GM23338 (cell line): ENCODE measurements at regions not wholly inside any gene's neighbourhood (a gene's known extent, or its start where the extent isn't known, plus 50 kb on each side); places are given as distances from the start of the nearest gene placed in this dataset.

Experiments used
- ATAC-seq: fragments of 200-7000 bp; cut with Tn5 transposase; 3 replicates; pipeline ENCODE4 v1.9.1; 2020
- DNase-seq: peaks from one replicate; pipeline ENCODE4 v3.0.0-alpha.2; 2015; ENCODE audit warnings: low spot score
- H2AFZ ChIP-seq: fragments of 200-600 bp; sonication (generic); 2 replicates; pipeline ENCODE4 v1.8.0; 2016; ENCODE audit warnings: antibody characterized with exemption, mild to moderate bottlenecking, moderate library complexity
- H3F3A ChIP-seq: fragments of 200-600 bp; sonication (generic); replicated peaks from 2 replicates; pipeline ENCODE4 v1.8.0; 2017; ENCODE audit warnings: antibody characterized with exemption, mixed run types, low read depth
- H3K27ac ChIP-seq: fragments of 200-600 bp; sonication (generic); 2 replicates; pipeline ENCODE4 v1.6.1; 2016; ENCODE audit warnings: low read depth
- H3K27me3 ChIP-seq: fragments of 200-600 bp; sonication (generic); 2 replicates; pipeline ENCODE4 v1.8.0; 2016; ENCODE audit warnings: mild to moderate bottlenecking, mixed run types, moderate library complexity; ENCODE audit not compliant: insufficient read depth
- H3K36me3 ChIP-seq: fragments of 200-600 bp; sonication (generic); 2 replicates; pipeline ENCODE4 v1.8.0; 2016; ENCODE audit warnings: mild to moderate bottlenecking; ENCODE audit not compliant: insufficient read depth
- H3K4me1 ChIP-seq: fragments of 200-600 bp; sonication (generic); 2 replicates; pipeline ENCODE4 v1.8.0; 2016; ENCODE audit warnings: mild to moderate bottlenecking, moderate library complexity; ENCODE audit not compliant: insufficient read depth
- H3K4me2 ChIP-seq: fragments of 200-600 bp; sonication (generic); 2 replicates; pipeline ENCODE4 v1.7.1; 2017; ENCODE audit warnings: mixed run types
- H3K4me3 ChIP-seq: fragments of 200-600 bp; sonication (generic); 2 replicates; pipeline ENCODE4 v1.6.1; 2016; ENCODE audit warnings: mixed run types
- H3K79me2 ChIP-seq: fragments of 200-600 bp; sonication (generic); replicated peaks from 2 replicates; pipeline ENCODE4 v1.8.0; 2017; ENCODE audit warnings: mild to moderate bottlenecking; ENCODE audit not compliant: insufficient read depth
- H3K9me2 ChIP-seq: fragments of 200-600 bp; sonication (generic); 2 replicates; pipeline ENCODE4 v1.8.0; 2017; ENCODE audit not compliant: insufficient read depth
- H4K20me1 ChIP-seq: fragments of 200-600 bp; sonication (generic); replicated peaks from 2 replicates; pipeline ENCODE4 v1.8.0; 2017; ENCODE audit warnings: mild to moderate bottlenecking; ENCODE audit not compliant: insufficient read depth
- H3K27ac Mint-ChIP-seq: 2 replicates; pipeline ENCODE4 v1.8.0; 2020; ENCODE audit warnings: inconsistent platforms, mild to moderate bottlenecking, moderate library complexity, mixed read lengths
- H3K27me3 Mint-ChIP-seq: 3 replicates; pipeline ENCODE4 v1.8.0; 2022; ENCODE audit warnings: low read depth, mild to moderate bottlenecking, moderate library complexity, mixed read lengths, inconsistent platforms; ENCODE audit not compliant: insufficient read depth, poor library complexity
- H3K36me3 Mint-ChIP-seq: 3 replicates; pipeline ENCODE4 v1.8.0; 2021; ENCODE audit warnings: low read depth, mild to moderate bottlenecking, inconsistent platforms, moderate library complexity, mixed read lengths
- H3K4me1 Mint-ChIP-seq: 3 replicates; pipeline ENCODE4 v1.8.0; 2020; ENCODE audit warnings: mild to moderate bottlenecking, inconsistent platforms, mixed read lengths
- H3K4me3 Mint-ChIP-seq: 3 replicates; pipeline ENCODE4 v1.8.0; 2021; ENCODE audit warnings: moderate library complexity, mild to moderate bottlenecking, inconsistent platforms, mixed read lengths
- H3K9me3 Mint-ChIP-seq: 3 replicates; pipeline ENCODE4 v1.8.0; 2020; ENCODE audit warnings: moderate library complexity, mild to moderate bottlenecking, inconsistent platforms, mixed read lengths
- CREB1 ChIP-seq: fragments of 250-450 bp; sonication (Bioruptor Pico); IDR thresholded peaks from 2 replicates; pipeline ENCODE4 v1.5.0; 2020; ENCODE audit warnings: low read depth, mild to moderate bottlenecking, moderate library complexity
- CTCF ChIP-seq, 2 experiments: fragments of 200-600 bp in 1 of 2; sonication (generic) in 1 of 2; conservative IDR thresholded peaks; 2 replicates each; pipeline versions ENCODE4 v1.5.1 to v1.6.1; 2016 to 2017; ENCODE audit warnings: antibody characterized with exemption in 2 of 2, low read depth in 2 of 2, mild to moderate bottlenecking in 2 of 2, moderate library complexity in 1 of 2
- EZH2 ChIP-seq: fragments of 200-600 bp; sonication (generic); IDR thresholded peaks from one replicate; pipeline ENCODE4 v1.8.0; 2017; ENCODE audit warnings: antibody characterized with exemption, mild to moderate bottlenecking, low read depth; ENCODE audit not compliant: unreplicated experiment
- EZH2phosphoT487 ChIP-seq: fragments of 200-600 bp; sonication (generic); IDR thresholded peaks from one replicate; pipeline ENCODE4 v1.8.1; 2018; ENCODE audit warnings: antibody characterized with exemption; ENCODE audit not compliant: unreplicated experiment
- JUNB ChIP-seq: IDR thresholded peaks from one replicate; pipeline ENCODE4 v1.6.1; 2016; ENCODE audit warnings: antibody characterized with exemption; ENCODE audit not compliant: unreplicated experiment
- POLR2AphosphoS5 ChIP-seq: IDR thresholded peaks from 2 replicates; pipeline ENCODE4 v1.6.1; 2016; ENCODE audit warnings: antibody characterized with exemption, low read depth
- STAT1 ChIP-seq: IDR thresholded peaks from one replicate; pipeline ENCODE4 v1.6.1; 2016; ENCODE audit warnings: antibody characterized with exemption; ENCODE audit not compliant: unreplicated experiment
- ZNF114 ChIP-seq: fragments of 250-450 bp; sonication (Bioruptor Pico); IDR thresholded peaks from 2 replicates; pipeline ENCODE4 v1.5.0; 2020; ENCODE audit warnings: mild to moderate bottlenecking, moderate library complexity
- ZNF331 ChIP-seq: fragments of 250-450 bp; sonication (Bioruptor Pico); IDR thresholded peaks from 2 replicates; pipeline ENCODE4 v1.5.0; 2020; ENCODE audit warnings: low read depth, mild to moderate bottlenecking, moderate library complexity
- TF ChIP-seq, protein P1 (sequence below): IDR thresholded peaks from one replicate; pipeline ENCODE4 v1.6.1; 2018; ENCODE audit warnings: antibody characterized with exemption; ENCODE audit not compliant: unreplicated experiment
- TF ChIP-seq, protein P2 (sequence below): IDR thresholded peaks from 2 replicates; pipeline ENCODE4 v1.6.1; 2016; ENCODE audit warnings: antibody characterized with exemption

GRCh38 chr1:116824631-116825206 is 70.5 kb downstream of the CD2 start:
- ATAC-seq: no peak

DNA sequence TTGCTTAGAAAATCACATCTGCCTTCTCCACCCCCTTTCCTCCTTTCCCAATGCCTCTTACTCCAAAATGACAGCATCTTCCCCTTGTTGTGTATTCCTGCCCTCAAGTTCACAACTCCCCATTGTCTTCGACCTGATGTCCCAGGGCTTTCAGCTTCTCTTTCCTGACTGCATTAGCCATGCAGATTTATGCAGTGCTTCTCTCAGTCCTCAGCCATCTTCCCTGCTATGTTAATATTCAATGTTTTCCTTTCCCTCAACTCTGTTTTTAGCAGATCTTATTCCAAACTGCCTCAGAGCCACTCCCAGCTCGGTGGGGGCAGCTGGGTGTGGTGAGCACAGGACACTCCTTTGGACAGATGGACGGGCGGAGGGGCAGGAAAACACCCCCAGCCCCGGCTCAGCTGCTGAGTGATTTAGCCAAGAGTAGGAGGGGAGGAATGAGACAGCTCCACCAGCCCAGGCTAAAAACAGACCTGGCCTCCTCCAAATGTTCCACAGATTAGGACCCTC is 71.0 kb downstream of the CD2 start:
- H3K27ac Mint-ChIP-seq: no peak overlapping the region
- peaks cover 7% of the 10 kb centered on the region; the same call in 1 of the 2 replicates for H3K9me2 ChIP-seq
- H3K27me3 Mint-ChIP-seq: peaks cover 12% of the 10 kb centered on the region
- H3K79me2 ChIP-seq: no peaks in the 10 kb centered on the region
- H3K4me1 Mint-ChIP-seq: peaks cover 10% of the 10 kb centered on the region
- H3K9me3 Mint-ChIP-seq: no peaks in the 10 kb centered on the region
- H4K20me1 ChIP-seq: no peaks in the 10 kb centered on the region
- ATAC-seq (peak; percentile 50), DNase-seq (peak; percentile 25)
- no peaks in the 10 kb centered on the region for H3K36me3 ChIP-seq
- H3K4me1 ChIP-seq: no peaks in the 10 kb centered on the region
- no peaks in the 10 kb centered on the region for H3K36me3 Mint-ChIP-seq
- no peaks in the 10 kb centered on the region for H3F3A ChIP-seq
- H3K4me3 ChIP-seq: no peak overlapping the region
- H3K4me3 Mint-ChIP-seq: no peak overlapping the region
- H3K4me2 ChIP-seq: no peak overlapping the region
- H3K27ac ChIP-seq: no peak overlapping the region
- H2AFZ ChIP-seq: peak overlapping the region; percentile 20
- H3K27me3 ChIP-seq: no peaks in the 10 kb centered on the region
- TF ChIP-seq CTCF (conservative IDR thresholded peaks at IDR 0.05; ENCODE audit: low read depth in 2 of 2) (no peak), ZNF331 (CRISPR knock-in tag) (no peak), ZNF114 (CRISPR knock-in tag) (no peak), EZH2phosphoT487 (no peak), CREB1 (CRISPR knock-in tag) (no peak), EZH2 (no peak), JUNB (no peak), STAT1 (no peak), POLR2AphosphoS5 (no peak)
- TF ChIP-seq, protein P1, sequence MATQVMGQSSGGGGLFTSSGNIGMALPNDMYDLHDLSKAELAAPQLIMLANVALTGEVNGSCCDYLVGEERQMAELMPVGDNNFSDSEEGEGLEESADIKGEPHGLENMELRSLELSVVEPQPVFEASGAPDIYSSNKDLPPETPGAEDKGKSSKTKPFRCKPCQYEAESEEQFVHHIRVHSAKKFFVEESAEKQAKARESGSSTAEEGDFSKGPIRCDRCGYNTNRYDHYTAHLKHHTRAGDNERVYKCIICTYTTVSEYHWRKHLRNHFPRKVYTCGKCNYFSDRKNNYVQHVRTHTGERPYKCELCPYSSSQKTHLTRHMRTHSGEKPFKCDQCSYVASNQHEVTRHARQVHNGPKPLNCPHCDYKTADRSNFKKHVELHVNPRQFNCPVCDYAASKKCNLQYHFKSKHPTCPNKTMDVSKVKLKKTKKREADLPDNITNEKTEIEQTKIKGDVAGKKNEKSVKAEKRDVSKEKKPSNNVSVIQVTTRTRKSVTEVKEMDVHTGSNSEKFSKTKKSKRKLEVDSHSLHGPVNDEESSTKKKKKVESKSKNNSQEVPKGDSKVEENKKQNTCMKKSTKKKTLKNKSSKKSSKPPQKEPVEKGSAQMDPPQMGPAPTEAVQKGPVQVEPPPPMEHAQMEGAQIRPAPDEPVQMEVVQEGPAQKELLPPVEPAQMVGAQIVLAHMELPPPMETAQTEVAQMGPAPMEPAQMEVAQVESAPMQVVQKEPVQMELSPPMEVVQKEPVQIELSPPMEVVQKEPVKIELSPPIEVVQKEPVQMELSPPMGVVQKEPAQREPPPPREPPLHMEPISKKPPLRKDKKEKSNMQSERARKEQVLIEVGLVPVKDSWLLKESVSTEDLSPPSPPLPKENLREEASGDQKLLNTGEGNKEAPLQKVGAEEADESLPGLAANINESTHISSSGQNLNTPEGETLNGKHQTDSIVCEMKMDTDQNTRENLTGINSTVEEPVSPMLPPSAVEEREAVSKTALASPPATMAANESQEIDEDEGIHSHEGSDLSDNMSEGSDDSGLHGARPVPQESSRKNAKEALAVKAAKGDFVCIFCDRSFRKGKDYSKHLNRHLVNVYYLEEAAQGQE: no peak

More at GRCh38 chr1:116824631-116825206, 70.5 kb downstream of the CD2 start:
- Mint-ChIP-seq H3K4me3 (no peak overlapping the region), H3K9me3 (no peaks in the 10 kb centered on the region), H3K27ac (no peak overlapping the region), H3K27me3 (peaks cover 12% of the 10 kb centered on the region), H3K36me3 (no peaks in the 10 kb centered on the region), H3K4me1 (peaks cover 10% of the 10 kb centered on the region)
- Histone ChIP-seq H3K4me1 (no peaks in the 10 kb centered on the region), H4K20me1 (no peaks in the 10 kb centered on the region), H3K9me2 (peaks cover 7% of the 10 kb centered on the region; the same call in 1 of the 2 replicates), H3K4me2 (no peak overlapping the region), H3K27me3 (no peaks in the 10 kb centered on the region), H3K79me2 (no peaks in the 10 kb centered on the region), H3K36me3 (no peaks in the 10 kb centered on the region), H3F3A (no peaks in the 10 kb centered on the region), H2AFZ (peak overlapping the region; percentile 20), H3K4me3 (no peak overlapping the region), H3K27ac (no peak overlapping the region)
- TF ChIP-seq, protein P2, sequence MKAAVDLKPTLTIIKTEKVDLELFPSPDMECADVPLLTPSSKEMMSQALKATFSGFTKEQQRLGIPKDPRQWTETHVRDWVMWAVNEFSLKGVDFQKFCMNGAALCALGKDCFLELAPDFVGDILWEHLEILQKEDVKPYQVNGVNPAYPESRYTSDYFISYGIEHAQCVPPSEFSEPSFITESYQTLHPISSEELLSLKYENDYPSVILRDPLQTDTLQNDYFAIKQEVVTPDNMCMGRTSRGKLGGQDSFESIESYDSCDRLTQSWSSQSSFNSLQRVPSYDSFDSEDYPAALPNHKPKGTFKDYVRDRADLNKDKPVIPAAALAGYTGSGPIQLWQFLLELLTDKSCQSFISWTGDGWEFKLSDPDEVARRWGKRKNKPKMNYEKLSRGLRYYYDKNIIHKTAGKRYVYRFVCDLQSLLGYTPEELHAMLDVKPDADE: no peak
- TF ChIP-seq CREB1 (CRISPR knock-in tag): no peak
- no peak for TF ChIP-seq EZH2
- no peak for TF ChIP-seq CTCF (conservative IDR thresholded peaks at IDR 0.05; ENCODE audit: low read depth in 2 of 2)
- TF ChIP-seq ZNF331 (CRISPR knock-in tag): no peak
- TF ChIP-seq EZH2phosphoT487: no peak
- no peak for TF ChIP-seq JUNB
- DNase-seq: no peak
